Activated CD4-positive, alpha-beta T cell treated with anti-CD3 and anti-CD28 coated beads for 48 hours (primary cell): ENCODE measurements at regions not wholly inside any gene's neighbourhood (a gene's known extent, or its start where the extent isn't known, plus 50 kb on each side); places are given as distances from the start of the nearest gene placed in this dataset.
"Not testable (repeated sequence)": the region's sequence is repeated elsewhere in the genome, so short reads cannot be mapped to it uniquely, and the experiment has no call there.

ENCODE experiments used
- DNase-seq: peaks from one replicate; pipeline ENCODE4 v3.0.0-alpha.2; 2020

- no peak for DNase-seq
These were observed 50.7 kb upstream of the VPREB1 start for GRCh38 chr22:22193923-22194322.

GRCh38 chr22:22193462-22193861 lies 51.1 kb upstream of the VPREB1 start:
- DNase-seq, result not testable (repeated sequence)

- not testable (repeated sequence) for DNase-seq
These were observed 51.6 kb upstream of the VPREB1 start for GRCh38 chr22:22193006-22193405.

GRCh38 chr22:22189796-22190195 lies 54.8 kb upstream of the VPREB1 start:
- not testable (repeated sequence) for DNase-seq

GRCh38 chr22:22187863-22188262 lies 56.7 kb upstream of the VPREB1 start:
- not testable (repeated sequence) for DNase-seq

GRCh38 chr22:22187299-22187698 lies 57.3 kb upstream of the VPREB1 start:
- DNase-seq, result no peak

GRCh38 chr22:22185844-22186499 lies 58.6 kb upstream of the VPREB1 start:
- no peak for DNase-seq

GRCh38 chr22:22185217-22185616 lies 59.4 kb upstream of the VPREB1 start:
- DNase-seq, result no peak

- DNase-seq, result no peak
These were observed 60.2 kb upstream of the VPREB1 start for GRCh38 chr22:22184277-22184807.

GRCh38 chr22:22182990-22183264 lies 61.7 kb upstream of the VPREB1 start:
- DNase-seq, result no peak

- no peak for DNase-seq
These were observed 62.2 kb upstream of the VPREB1 start for GRCh38 chr22:22182218-22182989.

- DNase-seq, result no peak
These were observed 63.2 kb upstream of the VPREB1 start for GRCh38 chr22:22181341-22181850.

GRCh38 chr22:22180738-22181285 lies 63.8 kb upstream of the VPREB1 start:
- DNase-seq, result no peak

GRCh38 chr22:22179858-22180257 lies 64.7 kb upstream of the VPREB1 start:
- no peak for DNase-seq

- DNase-seq, result no peak
These were observed 65.6 kb upstream of the VPREB1 start for GRCh38 chr22:22178992-22179391.

- no peak for DNase-seq
These were observed 66.1 kb upstream of the VPREB1 start for GRCh38 chr22:22178355-22178965.

GRCh38 chr22:22176929-22177616 lies 67.5 kb upstream of the VPREB1 start:
- DNase-seq, result no peak

- not testable (repeated sequence) for DNase-seq
These were observed 71.5 kb upstream of the VPREB1 start for GRCh38 chr22:22172896-22173628.

GRCh38 chr22:22171357-22172218 lies 73.0 kb upstream of the VPREB1 start:
- no peak for DNase-seq

- DNase-seq, result no peak
These were observed 74.7 kb upstream of the VPREB1 start for GRCh38 chr22:22169923-22170322.
